Medulla oblongata (tissue), 1 donor: ENCODE measurements at regions not wholly inside any gene's neighbourhood (a gene's known extent, or its start where the extent isn't known, plus 50 kb on each side); places are given as distances from the start of the nearest gene placed in this dataset.

Experiments
- DNase-seq: peaks from one replicate; pipeline ENCODE4 v3.0.0-alpha.2; 2015; ENCODE audit errors: extremely low spot score

DNA sequence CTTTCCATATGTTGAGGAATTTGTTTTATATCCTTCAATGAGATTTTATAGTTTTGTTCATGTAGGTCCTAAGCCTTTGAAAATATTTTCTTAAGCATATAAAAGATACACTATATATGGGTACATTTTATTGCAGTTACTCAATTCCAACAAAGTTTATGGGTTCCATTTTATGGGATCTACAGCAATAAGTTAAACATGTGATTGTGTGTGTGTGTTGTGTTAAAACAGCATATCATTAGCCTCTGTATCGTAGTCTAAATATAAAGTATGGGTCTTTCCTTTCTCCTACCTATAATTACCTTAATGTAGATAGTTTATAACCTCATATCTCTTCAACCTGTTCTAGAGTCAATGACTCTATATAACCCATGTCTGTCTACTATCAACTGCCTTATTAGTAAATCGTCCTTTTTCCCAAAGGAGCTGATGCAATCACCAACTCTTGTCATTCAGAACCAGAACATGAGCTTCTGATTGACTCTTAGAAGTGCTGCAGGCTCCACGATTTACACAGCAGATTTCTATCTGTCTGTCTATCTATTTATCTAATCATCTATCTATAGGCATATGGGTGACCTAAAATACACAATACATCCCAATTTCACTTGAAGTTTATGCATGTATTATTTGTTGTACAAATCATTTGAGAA lies 512.6 kb upstream of the CBLB start:
- DNase-seq = no peak

DNA sequence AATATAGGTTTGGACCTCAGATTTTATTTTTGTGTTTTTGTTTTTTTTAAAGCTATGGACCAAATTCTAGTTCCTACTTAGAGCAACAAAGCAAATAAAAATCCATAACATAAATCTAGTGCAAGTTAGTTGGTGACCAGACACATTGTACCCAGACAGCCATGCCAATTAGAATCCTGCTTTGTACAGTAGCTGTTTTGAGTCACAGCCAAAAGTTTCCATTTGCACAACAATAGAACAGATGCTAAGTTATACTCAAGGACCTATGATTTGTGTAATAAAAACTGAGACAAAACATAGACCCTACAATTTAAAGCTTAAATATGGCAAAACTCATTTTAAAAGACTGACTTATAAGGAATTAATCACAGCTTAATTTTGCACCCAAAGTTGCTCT lies 513.1 kb upstream of the CBLB start:
- no peak for DNase-seq

DNA sequence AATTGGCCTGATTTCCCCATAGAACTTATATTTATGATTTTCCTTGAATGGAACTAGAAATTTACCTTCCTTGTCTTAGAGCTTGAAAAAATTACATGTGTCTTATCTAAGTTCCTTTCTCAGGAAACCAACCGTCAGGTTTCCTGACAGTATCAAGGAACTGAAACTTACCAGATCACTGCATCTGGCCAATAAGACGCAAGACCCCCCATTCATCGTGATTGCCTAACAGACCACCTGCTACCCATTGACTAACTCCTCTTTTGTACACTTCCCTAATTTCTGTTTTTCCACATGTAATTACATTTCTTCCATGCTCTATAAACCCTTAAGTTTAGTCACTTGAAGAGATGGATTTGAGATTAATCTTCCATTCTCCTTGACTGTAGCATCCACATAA lies 517.2 kb upstream of the CBLB start:
- DNase-seq = no peak

DNA sequence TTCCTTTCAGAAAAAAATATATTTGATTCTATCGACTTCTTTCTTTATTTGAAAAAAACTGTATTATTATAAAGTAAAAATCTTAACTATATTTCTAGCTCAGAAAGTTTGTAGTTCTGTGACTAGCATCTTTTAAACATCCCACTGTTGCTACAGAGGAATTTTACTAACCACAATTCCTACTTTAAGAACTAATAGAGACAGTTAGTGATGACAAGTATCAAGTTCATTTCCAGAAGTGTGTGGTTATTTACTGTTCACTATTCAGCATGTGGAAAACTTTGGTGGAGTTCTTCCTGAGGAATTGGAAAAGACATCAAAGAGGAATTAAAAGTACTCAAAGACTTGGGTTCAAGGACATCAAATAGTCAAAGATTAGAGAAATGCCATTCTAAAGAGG lies 524.1 kb upstream of the CBLB start:
- DNase-seq = no peak

DNA sequence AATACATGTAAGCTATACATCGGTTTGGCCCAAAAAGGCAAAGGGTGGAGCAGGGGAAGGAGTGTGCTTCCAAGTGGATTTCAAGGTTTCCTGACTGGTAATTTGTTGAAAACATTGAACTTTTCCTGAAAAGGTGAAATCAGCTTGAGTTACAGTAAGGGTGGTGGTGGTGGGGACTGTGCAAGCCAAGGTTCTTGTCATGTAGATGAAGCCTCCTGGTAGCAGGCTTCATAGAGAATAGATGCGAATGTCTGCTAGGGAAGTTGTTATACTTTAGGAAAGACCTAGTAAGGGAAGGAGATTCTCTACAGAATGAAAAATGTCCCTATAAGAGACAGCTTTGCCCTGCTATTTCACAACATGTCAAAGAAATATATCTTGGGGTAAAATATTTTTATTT lies 528.2 kb upstream of the CBLB start:
- no peak for DNase-seq

DNA sequence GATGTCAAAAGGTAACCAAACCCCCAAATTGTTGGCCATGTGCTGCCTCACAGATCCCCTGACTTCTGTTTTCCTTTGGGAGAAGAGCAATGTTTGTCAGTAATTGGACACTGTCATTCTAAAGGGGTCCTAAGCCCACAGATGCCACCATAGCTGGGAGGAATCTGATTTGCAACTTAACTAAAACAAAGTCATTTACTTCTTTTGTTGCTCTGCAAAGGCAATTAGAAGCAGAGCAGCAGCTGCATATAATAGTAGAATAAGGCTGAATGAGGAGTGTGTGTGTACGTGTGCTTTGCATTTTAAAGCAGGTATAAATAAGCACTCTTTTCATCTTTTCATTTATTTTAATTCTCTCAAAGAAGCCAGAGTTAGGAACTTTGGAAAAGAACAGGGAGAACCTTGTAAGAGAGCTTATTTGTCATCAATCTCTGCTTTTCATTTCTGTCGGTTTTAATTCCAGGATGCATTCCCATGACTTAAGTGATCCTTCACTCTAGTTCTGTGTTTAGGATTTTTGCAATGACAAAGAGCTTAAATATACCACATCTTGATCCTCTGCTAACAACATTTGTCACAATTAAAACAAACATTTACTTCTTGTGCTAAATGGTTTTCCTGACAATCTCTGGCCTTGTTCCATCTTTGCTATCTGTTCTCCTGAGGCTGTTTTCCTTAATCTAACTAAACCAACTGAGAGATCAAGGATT lies 530.2 kb upstream of the CBLB start:
- peak; percentile 18 for DNase-seq

DNA sequence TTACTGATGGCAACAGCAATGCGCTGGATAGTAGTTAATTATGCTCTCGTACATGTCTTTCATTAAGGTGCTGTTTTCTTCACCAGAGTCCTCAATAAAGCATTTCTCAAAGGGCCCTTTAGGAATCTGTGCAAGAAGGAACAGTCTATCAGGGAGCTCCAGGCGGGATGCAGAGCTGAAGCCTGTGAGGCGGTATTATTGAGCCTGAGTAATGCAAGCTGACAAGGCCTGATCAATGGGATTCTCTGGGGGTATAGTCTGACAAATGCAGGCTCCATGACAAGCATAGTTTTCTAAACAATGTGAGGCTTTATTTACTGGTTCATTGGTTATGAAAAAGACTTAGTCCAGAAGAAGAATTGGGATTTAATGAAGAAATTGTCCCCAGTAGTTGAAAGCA lies 530.9 kb upstream of the CBLB start:
- DNase-seq = peak; percentile 18

DNA sequence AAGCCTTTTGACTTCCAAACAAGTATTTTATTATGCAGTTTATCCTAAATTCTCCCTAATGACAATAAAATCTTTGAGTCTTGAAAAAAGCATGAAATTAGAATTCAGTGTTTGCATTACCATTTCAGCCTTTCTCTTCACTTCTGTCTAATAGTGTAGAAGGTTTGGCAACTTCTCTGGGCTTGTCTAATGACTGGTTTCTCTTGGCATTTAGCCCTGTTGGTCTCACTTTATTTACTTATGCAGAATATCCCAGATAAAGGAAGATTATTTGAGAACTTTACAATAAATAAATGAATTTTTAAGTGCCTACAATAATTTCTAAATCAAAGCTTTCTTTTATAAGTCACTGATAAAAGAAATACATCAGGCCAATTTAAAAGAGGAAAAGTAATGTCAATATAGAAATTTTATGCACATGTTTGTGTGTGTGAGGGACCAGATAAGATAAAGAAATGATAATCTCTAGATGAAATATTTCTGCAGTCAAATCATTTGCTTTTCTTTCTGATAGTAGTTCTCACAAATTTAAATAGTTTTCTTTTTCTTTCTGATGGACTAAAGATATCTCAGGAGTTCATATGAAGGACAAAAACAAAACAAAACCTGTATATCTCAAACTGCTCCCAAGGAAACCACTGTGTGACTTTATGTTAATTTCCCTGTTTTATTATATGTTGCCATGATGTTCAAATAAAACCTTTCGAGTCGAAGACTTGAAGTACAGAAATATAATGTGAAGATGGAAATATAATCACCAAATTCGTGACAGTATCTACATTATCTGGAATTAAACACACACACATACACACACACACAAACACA lies 533.1 kb upstream of the CBLB start:
- peak; percentile 30 for DNase-seq

DNA sequence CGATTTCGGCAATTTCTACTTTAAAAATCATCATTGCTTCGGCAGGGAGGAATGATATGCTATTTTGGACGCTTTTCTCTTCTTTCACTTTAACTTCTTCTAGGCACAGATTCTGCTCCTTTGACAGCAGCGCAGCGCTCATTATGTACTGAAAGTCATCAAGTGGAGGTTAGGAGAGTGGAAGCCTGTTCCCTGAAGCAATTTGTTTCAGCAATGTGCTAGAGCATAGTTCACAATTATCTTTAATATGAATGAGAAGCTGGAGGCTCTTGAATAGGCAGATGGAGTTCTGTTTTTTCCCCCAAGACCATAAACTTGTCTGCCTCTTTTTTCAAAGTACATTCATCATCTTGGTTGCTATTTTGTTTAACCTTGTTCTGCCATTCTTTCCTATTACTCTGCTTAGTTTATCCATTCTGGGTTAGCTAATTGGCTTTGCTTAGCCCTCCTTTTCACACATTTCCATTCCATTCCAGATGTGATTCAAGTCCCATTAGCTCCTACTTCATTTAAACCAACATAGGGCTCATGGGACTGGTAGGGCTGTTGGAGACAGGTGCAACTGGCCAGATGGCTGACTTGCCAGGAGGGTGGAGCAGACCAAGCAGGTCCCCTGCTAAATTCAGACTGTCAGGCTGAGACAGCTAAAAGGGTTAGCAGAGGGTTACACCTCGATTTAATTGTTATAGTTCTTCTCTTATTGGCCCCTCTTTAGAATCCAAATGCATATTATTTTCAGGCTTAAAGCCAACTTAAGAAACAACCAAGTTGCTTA lies 534.7 kb upstream of the CBLB start:
- DNase-seq = no peak

DNA sequence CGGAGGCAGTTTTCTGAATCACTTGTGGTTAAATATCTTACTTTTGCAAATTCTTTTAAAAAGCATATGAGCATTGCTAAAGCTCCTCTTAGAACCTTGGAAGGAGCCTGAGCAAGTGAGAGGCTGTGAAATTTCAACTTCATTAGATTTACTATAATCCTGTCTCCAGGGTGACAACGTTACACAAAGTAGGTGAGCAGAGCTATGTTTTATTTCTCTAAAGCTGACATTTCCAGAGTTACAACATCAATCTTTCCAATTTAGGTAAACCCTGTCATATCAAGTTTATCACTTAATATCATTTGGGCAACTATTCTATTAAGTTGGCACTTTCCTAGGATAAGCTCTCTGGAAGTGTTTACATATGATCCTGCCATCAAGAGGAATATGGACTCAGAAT lies 544.9 kb upstream of the CBLB start:
- DNase-seq = no peak

DNA sequence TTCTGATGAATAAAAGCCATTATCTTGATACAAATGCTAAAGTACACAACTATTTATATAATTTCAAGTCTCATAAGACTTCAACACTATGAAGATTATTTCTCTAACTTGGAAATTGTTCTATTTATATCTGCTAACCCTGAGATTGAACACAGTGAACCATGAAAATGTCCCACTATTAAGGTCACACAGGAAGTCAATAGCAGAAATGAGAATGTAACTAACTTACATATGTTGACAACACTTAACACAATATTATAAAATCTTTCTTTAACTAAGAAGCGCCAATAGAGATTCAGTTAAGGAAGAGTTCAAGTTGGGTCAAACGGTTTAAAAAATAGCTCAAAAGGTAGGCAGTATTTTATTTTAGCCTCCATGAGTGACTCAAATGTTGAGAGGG lies 551.8 kb upstream of the CBLB start:
- DNase-seq = no peak

DNA sequence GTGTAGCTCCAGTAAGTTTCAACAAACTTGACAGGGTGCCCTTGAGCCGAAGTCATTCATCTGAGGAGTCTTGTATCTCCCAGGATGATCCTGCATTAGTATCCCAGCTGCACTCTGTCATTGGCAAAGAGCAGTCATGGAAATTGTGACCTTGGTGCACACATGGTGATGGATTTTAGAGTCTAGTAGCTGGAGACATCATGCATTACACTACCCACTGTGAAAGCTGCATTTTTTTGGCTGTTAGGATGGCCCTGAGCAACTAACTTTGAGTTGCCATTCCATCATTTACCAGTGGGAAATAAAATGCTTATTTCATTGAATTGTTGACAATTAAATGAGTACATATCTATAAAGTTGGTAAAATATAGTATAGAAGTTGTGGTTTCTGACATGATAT lies 552.6 kb upstream of the CBLB start:
- no peak for DNase-seq

DNA sequence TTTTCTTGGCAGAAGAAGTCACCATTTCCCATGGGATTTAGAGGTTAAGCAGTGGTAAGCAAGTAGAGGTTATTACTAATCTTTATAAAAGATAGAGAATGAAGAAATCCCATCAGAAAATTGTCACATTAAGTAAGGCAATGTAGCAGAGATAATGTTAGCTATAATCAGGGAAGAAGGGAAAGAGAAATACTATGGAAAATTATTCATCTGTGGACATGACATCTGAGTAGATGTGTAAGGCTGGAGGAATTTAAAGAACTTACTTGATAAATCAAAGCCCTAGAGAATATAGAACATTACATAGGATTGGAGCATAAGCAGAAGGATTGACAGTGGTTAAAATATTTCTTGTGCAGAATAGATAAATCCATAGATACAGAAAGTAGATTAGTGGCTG lies 553.1 kb upstream of the CBLB start:
- DNase-seq = no peak

DNA sequence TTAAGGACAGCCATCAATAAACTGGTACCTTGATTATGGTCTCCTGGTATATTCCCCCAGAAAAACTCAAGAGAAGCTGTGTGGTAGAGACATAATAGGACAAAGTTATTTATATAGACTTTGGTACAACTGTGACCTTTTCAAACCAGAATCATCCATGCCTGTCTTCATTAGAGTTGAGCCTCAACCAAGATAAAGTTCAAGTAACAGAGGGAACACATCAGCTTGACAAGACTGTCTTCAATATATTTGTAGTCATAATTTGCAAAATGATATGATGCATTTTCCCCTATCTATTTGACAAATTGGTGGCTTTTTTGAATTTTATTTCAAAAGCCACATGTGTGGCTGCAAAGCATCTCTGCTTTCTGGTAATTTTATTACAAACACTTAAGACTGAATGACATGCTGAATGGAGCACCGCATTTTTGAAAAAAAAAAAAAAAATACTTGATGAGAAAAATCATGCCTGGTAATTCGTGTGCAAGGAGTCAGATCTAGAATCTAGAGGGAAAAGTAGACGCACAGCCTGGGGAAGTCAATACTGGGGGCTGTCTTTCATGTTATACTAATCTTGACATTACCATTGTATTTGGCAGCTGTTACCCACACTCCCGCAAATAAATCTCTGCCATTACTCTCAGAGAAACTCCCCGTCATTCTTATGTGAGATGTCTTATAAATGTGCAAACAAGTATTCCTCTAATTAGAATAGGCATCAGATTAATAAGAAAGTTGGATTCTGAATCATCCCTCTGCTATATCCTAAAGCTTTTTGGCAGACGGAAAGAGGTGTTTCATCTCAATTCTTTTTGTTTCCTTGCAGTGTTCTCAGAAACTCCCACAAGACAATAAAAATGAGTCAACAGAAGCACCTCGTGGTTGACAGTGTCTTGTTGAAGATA lies 554.8 kb upstream of the CBLB start:
- no peak for DNase-seq

DNA sequence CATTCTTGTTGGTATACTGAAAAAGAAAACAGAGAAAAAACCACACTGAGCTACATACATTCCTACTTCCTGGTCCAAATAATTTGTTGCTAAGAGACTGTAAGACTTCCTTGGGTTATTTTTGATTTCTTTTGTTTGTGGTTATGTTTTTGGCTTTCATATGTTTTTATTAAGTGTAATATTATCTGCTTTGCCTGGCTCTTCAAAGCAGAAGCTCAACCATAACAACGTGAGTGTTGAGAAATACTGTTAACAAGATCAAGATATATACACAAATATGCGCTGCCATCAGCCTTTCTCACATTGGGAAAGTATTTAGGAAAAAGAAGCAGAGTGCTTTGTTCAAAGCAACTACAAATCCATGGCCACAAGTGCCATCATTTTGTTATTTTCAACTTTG lies 556.2 kb upstream of the CBLB start:
- DNase-seq = no peak

DNA sequence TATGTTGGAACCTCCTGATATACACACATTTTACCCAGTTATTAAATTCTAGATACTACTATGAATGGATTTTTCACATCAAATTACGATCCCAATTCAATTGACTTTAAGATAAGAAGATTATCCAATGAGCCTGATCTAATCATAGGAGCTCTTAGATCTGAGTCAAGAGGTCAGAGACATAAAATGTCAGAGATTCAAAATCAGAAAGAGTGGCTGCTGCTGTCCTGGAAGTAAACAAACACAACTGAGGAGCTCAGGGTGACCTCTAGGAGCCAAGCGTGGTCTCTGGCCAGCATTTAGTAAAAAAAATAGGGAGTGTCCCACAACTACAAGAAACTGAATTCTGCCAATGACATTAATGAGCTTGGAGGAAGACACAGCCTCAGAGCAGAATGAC lies 557.1 kb upstream of the CBLB start:
- no peak for DNase-seq

DNA sequence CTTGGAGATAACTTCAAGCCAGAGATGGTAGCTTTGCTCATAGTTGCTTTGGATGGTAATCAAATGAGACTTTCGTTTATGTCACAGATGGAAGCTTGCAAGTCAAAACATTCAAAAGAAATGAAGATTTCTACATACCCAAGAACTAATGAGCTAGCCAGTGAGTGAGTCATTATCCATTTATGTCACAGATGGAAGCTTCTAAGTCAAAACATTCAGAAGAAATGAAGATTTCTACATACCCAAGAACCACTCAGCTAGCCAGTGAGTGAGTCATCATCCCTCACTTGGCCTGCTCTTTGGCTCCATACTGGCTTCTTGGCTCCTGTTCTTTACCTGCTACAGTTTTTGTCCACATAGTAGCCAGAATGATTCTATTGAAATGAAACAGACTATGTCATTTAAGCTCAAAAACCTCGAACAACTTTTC lies 559.8 kb upstream of the CBLB start:
- no peak for DNase-seq

DNA sequence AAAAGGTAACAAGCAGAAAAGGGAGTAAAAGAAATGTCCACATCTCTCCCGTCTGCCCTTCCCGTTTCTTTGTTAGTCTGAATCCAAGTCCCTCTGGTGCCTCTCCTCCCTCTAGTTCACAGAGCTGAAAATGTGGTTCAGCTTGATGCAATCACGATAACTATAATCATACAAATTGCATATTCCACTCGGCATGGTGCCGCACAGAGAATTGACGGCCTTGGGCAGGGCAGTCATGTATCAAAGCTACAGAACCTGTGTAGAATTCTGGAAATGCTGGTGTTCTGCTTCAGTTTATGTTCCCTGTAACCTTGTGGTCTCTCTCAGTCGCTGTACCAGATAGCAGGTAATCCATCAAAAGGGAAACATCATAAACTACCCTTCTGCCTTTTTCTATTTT lies 562.9 kb upstream of the CBLB start:
- DNase-seq = no peak

DNA sequence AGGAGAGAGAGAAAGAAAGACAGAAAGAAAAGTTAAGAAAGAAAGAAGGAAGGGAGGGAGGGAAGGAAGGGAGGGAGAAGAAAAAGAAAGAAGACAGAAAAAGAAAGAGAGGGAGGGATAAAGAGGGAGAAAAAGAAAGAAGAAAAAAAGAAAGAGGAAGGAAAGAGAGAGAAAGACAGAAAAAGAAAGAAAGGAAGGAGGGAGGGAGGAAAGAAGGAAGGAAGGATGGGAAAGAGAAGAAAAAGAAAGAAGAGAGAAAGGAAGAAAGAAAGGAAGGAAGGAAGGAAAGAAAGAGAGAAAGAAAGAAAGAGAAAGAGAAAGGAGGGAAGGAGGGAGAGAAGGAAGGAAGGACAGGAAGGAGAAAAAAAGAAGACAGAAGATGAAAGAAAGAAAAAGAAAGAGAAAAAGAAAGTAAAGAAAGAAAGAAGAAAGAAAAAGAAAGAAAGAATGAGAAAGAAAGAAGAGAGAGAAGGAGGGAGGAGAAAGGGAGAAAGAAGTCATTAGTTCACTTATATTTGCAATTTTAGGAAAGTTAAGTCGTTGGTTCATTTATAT lies 567.2 kb upstream of the CBLB start:
- no peak for DNase-seq

DNA sequence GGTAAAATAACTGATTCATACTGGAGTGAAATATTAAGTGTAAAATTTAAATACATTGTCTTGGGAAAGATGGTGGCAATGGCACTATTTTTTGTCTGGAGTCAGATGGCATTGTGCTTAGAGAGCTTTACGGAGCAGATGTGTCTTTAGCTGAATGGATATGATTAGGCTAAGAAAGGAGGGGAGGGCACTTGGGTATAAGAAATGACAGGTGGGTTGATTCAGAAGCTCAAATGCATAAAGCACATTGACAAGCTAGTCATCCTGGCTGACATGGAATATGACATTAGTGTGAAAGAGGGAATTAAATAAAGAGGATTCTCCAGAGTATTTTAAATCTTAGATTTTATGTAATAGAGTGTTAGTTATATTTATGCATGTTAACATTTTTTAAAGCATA lies 570.1 kb upstream of the CBLB start:
- DNase-seq = no peak

DNA sequence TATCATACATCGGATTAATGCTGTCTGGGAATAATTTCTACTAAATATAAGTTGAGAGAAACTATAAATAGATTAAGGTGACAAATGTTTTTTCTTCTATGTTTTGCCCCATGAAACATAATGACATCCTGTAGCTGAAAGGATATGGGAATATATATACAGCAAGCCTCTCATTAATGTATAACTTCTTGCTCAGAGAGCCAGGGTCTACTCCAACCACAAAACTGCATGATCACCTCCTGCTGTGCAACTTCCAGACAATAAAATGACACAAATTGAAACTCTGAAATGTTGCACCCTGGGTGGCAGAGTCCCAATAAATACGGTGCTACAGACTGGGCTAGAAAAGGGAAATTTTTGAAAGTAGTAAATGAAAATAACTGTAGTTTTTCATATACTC lies 571.9 kb upstream of the CBLB start:
- DNase-seq = no peak
